HEK293 (cell line): ENCODE measurements at regions not wholly inside any gene's neighbourhood (a gene's known extent, or its start where the extent isn't known, plus 50 kb on each side); places are given as distances from the start of the nearest gene placed in this dataset.

Experiments used
- CTCF ChIA-PET: fragments of 350-600 bp; formaldehyde crosslinking; extraction: SDS; loops from one replicate; lab custom pipeline; 2021; ENCODE audit warnings: antibody characterized with exemption; lab: Yijun Ruan, JAX
- POLR2A ChIA-PET: fragments of 300-600 bp; formaldehyde crosslinking; extraction: SDS; loops from one replicate; lab custom pipeline; 2020; ENCODE audit warnings: antibody characterized with exemption, inconsistent platforms; lab: Yijun Ruan, JAX
- H3K27ac ChIP-seq: fragments of 200-500 bp; sonication (Bioruptor generic); 2 replicates; pipeline ENCODE4 v1.5.1; 2014; ENCODE audit warnings: low read depth, low read length, control low read depth, inconsistent platforms; ENCODE audit errors: extremely low read depth
- H3K36me3 ChIP-seq, 2 experiments: fragments of 200-500 bp in 1 of 2; sonication (Bioruptor generic) in 1 of 2; 1 replicate in 1 of 2; 2 replicates in 1 of 2; pipeline ENCODE4 v1.5.1; 2014 to 2017; ENCODE audit warnings: inconsistent platforms in 2 of 2, low read length in 2 of 2; ENCODE audit not compliant: control insufficient read depth in 2 of 2, insufficient read depth in 1 of 2
- H3K4me1 ChIP-seq: fragments of 200-500 bp; sonication (Bioruptor generic); 2 replicates; pipeline ENCODE4 v1.5.1; 2014; ENCODE audit warnings: mild to moderate bottlenecking, low read length, inconsistent platforms; ENCODE audit not compliant: control insufficient read depth, insufficient read depth
- H3K4me3 ChIP-seq: 2 replicates; pipeline ENCODE4 v1.5.1; 2011; ENCODE audit warnings: low read depth, mild to moderate bottlenecking, control low read depth, low read length, moderate library complexity
- H3K9me3 ChIP-seq: fragments of 200-500 bp; sonication (Bioruptor generic); 2 replicates; pipeline ENCODE4 v1.5.1; 2014; ENCODE audit warnings: low read depth, low read length, inconsistent platforms; ENCODE audit not compliant: control insufficient read depth, insufficient read depth
- BCL11B ChIP-seq: fragments of 450-650 bp; formaldehyde crosslinking; IDR thresholded peaks from 2 replicates; pipeline ENCODE4 v1.5.1; 2016; ENCODE audit warnings: low read depth, missing biosample characterization, missing genetic modification characterization
- GFI1B ChIP-seq: fragments of 450-650 bp; formaldehyde crosslinking; IDR thresholded peaks from 2 replicates; pipeline ENCODE4 v1.5.1; 2016; ENCODE audit warnings: missing biosample characterization, missing genetic modification characterization
- HOXD13 ChIP-seq: sonication (generic); formaldehyde crosslinking; IDR thresholded peaks from 2 replicates; pipeline ENCODE4 v1.8.0; 2022; ENCODE audit warnings: missing genetic modification reagents, borderline replicate concordance
- KLF1 ChIP-seq: fragments of 450-650 bp; formaldehyde crosslinking; IDR thresholded peaks from 2 replicates; pipeline ENCODE4 v1.5.1; 2016; ENCODE audit warnings: missing biosample characterization, missing genetic modification characterization
- OSR2 ChIP-seq: fragments of 450-650 bp; formaldehyde crosslinking; IDR thresholded peaks from 2 replicates; pipeline ENCODE4 v1.5.1; 2016; ENCODE audit warnings: missing biosample characterization, missing genetic modification characterization
- PRDM6 ChIP-seq: fragments of 450-650 bp; formaldehyde crosslinking; IDR thresholded peaks from 2 replicates; pipeline ENCODE4 v1.5.1; 2017; ENCODE audit warnings: missing biosample characterization, missing genetic modification characterization
- TCF7L2 ChIP-seq: IDR thresholded peaks from 2 replicates; pipeline ENCODE4 v1.6.1; 2011; ENCODE audit warnings: low read depth, mild to moderate bottlenecking, inconsistent platforms, low read length, moderate library complexity, borderline replicate concordance
- ZBTB8A ChIP-seq: fragments of 450-650 bp; formaldehyde crosslinking; IDR thresholded peaks from 2 replicates; pipeline ENCODE4 v1.5.1; 2016; ENCODE audit warnings: missing biosample characterization, missing genetic modification characterization
- ZFHX2 ChIP-seq: fragments of 450-650 bp; formaldehyde crosslinking; conservative IDR thresholded peaks from 2 replicates; pipeline ENCODE4 v1.5.1; 2016; ENCODE audit warnings: missing biosample characterization, missing genetic modification characterization
- ZFP3 ChIP-seq: fragments of 450-650 bp; formaldehyde crosslinking; IDR thresholded peaks from 2 replicates; pipeline ENCODE4 v1.5.1; 2016; ENCODE audit warnings: low read depth, missing biosample characterization, missing genetic modification characterization
- ZNF114 ChIP-seq: fragments of 450-650 bp; formaldehyde crosslinking; IDR thresholded peaks from 2 replicates; pipeline ENCODE4 v1.5.0; 2017; ENCODE audit warnings: missing biosample characterization, missing genetic modification characterization
- ZNF202 ChIP-seq: fragments of 450-650 bp; formaldehyde crosslinking; IDR thresholded peaks from 2 replicates; pipeline ENCODE4 v1.5.1; 2016; ENCODE audit warnings: missing biosample characterization, missing genetic modification characterization, borderline replicate concordance
- ZNF211 ChIP-seq: fragments of 450-650 bp; formaldehyde crosslinking; IDR thresholded peaks from 2 replicates; pipeline ENCODE4 v1.5.1; 2016; ENCODE audit warnings: low read depth, missing biosample characterization, missing genetic modification characterization
- ZNF214 ChIP-seq: fragments of 450-650 bp; formaldehyde crosslinking; IDR thresholded peaks from 2 replicates; pipeline ENCODE4 v1.5.1; 2017; ENCODE audit warnings: missing biosample characterization, mild to moderate bottlenecking, missing genetic modification characterization, borderline replicate concordance
- ZNF223 ChIP-seq: fragments of 450-650 bp; formaldehyde crosslinking; IDR thresholded peaks from 2 replicates; pipeline ENCODE4 v1.5.1; 2016; ENCODE audit warnings: missing biosample characterization, missing genetic modification characterization
- ZNF302 ChIP-seq: fragments of 450-650 bp; formaldehyde crosslinking; IDR thresholded peaks from 2 replicates; pipeline ENCODE4 v1.5.1; 2016; ENCODE audit warnings: missing biosample characterization, missing genetic modification characterization, low read depth
- ZNF335 ChIP-seq: fragments of 450-650 bp; formaldehyde crosslinking; conservative IDR thresholded peaks from 2 replicates; pipeline ENCODE4 v1.5.1; 2016; ENCODE audit warnings: missing biosample characterization, missing genetic modification characterization
- ZNF354C ChIP-seq: fragments of 450-650 bp; formaldehyde crosslinking; IDR thresholded peaks from 2 replicates; pipeline ENCODE4 v1.5.1; 2016; ENCODE audit warnings: missing biosample characterization, missing genetic modification characterization, low read depth, borderline replicate concordance
- ZNF449 ChIP-seq: fragments of 450-650 bp; formaldehyde crosslinking; IDR thresholded peaks from 2 replicates; pipeline ENCODE4 v1.5.1; 2017; ENCODE audit warnings: missing biosample characterization, mild to moderate bottlenecking, missing genetic modification characterization, moderate library complexity
- ZNF48 ChIP-seq: fragments of 450-650 bp; formaldehyde crosslinking; IDR thresholded peaks from 2 replicates; pipeline ENCODE4 v1.5.1; 2016; ENCODE audit warnings: missing biosample characterization, missing genetic modification characterization
- ZNF521 ChIP-seq: fragments of 450-650 bp; formaldehyde crosslinking; IDR thresholded peaks from 2 replicates; pipeline ENCODE4 v1.5.1; 2017; ENCODE audit warnings: missing biosample characterization, mild to moderate bottlenecking, missing genetic modification characterization
- ZNF549 ChIP-seq: fragments of 450-650 bp; IDR thresholded peaks from 2 replicates; pipeline ENCODE4 v1.5.1; 2018; ENCODE audit warnings: missing biosample characterization, missing genetic modification characterization, mild to moderate bottlenecking, inconsistent platforms, moderate library complexity
- ZNF555 ChIP-seq: fragments of 450-650 bp; formaldehyde crosslinking; conservative IDR thresholded peaks from 2 replicates; pipeline ENCODE4 v1.5.1; 2017; ENCODE audit warnings: missing biosample characterization, mild to moderate bottlenecking, missing genetic modification characterization, inconsistent platforms
- ZNF558 ChIP-seq: fragments of 450-650 bp; formaldehyde crosslinking; IDR thresholded peaks from 2 replicates; pipeline ENCODE4 v1.5.1; 2016; ENCODE audit warnings: missing biosample characterization, missing genetic modification characterization
- ZNF585B ChIP-seq: fragments of 450-650 bp; formaldehyde crosslinking; IDR thresholded peaks from 2 replicates; pipeline ENCODE4 v1.5.1; 2016; ENCODE audit warnings: missing biosample characterization, missing genetic modification characterization
- ZNF600 ChIP-seq: fragments of 450-650 bp; formaldehyde crosslinking; IDR thresholded peaks from 2 replicates; pipeline ENCODE4 v1.5.1; 2016; ENCODE audit warnings: missing biosample characterization, missing genetic modification characterization
- ZNF621 ChIP-seq: fragments of 450-650 bp; formaldehyde crosslinking; IDR thresholded peaks from 2 replicates; pipeline ENCODE4 v1.5.1; 2017; ENCODE audit warnings: missing biosample characterization, missing genetic modification characterization
- ZNF692 ChIP-seq: fragments of 450-650 bp; formaldehyde crosslinking; IDR thresholded peaks from 2 replicates; pipeline ENCODE4 v1.5.1; 2016; ENCODE audit warnings: missing biosample characterization, missing genetic modification characterization
- ZNF747 ChIP-seq: fragments of 450-650 bp; formaldehyde crosslinking; IDR thresholded peaks from 2 replicates; pipeline ENCODE4 v1.5.1; 2016; ENCODE audit warnings: missing biosample characterization, missing genetic modification characterization
- ZNF776 ChIP-seq: fragments of 450-650 bp; formaldehyde crosslinking; IDR thresholded peaks from 2 replicates; pipeline ENCODE4 v1.5.0; 2017; ENCODE audit warnings: missing biosample characterization, missing genetic modification characterization, borderline replicate concordance
- ZNF777 ChIP-seq: fragments of 450-650 bp; formaldehyde crosslinking; IDR thresholded peaks from 2 replicates; pipeline ENCODE4 v1.5.1; 2017; ENCODE audit warnings: missing biosample characterization, missing genetic modification characterization, borderline replicate concordance
- TF ChIP-seq, protein P1 (sequence below): fragments of 450-650 bp; formaldehyde crosslinking; IDR thresholded peaks from 2 replicates; pipeline ENCODE4 v1.5.1; 2016; ENCODE audit warnings: missing biosample characterization, missing genetic modification characterization, borderline replicate concordance

DNA sequence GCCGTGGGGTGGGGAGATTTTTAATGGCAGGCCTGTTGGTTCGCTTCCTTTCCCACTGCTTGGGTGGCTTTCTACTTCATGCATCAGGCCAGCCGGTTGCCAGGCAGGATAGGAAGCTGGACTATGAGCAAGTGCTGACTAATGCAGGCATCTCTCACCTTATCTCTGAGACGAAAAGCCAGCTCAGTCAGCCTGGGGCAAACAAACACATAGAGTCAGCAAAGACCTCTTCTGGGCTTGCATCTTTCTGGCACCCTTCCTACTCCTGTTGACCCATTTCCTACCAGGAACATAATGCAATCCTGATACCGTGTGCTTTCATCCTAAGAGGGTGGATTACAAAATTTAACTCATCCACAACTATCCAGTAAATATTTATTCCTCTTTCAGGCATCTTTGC is 416.6 kb upstream of the MEX3C start:
- ChIA-PET CTCF (interaction anchor here (0.6 to 0.7 kb wide), 2 partner anchors 52 to 478 kb away, joined by 4 read pairs; no protein-coding TSS in a partner anchor), POLR2A (no interaction called here)
- Histone ChIP-seq H3K27ac (no peak overlapping the region), H3K9me3 (no peaks in the 10 kb centered on the region), H3K36me3 (no peaks in the 10 kb centered on the region), H3K4me3 (no peak overlapping the region), H3K4me1 (no peaks in the 10 kb centered on the region)
- no peak for TF ChIP-seq ZNF302 (tag by site-specific recombination)
- TF ChIP-seq ZNF555 (tag by site-specific recombination) = no peak
- no peak for TF ChIP-seq ZNF600 (tag by site-specific recombination)
- TF ChIP-seq ZNF214 (tag by site-specific recombination) = no peak
- TF ChIP-seq ZNF585B = no peak
- TF ChIP-seq GFI1B (tag by site-specific recombination) = no peak
- TF ChIP-seq ZNF223 (tag by site-specific recombination) = no peak
- TF ChIP-seq OSR2 = no peak
- no peak for TF ChIP-seq TCF7L2
- no peak for TF ChIP-seq ZNF549 (tag by site-specific recombination)
- TF ChIP-seq ZFP3 = no peak
- no peak for TF ChIP-seq ZBTB8A (tag by site-specific recombination)
- no peak for TF ChIP-seq ZFHX2
- TF ChIP-seq ZNF48 (tag by site-specific recombination) = no peak
- TF ChIP-seq BCL11B (tag by site-specific recombination) = no peak
- TF ChIP-seq ZNF558 (tag by site-specific recombination) = no peak

DNA sequence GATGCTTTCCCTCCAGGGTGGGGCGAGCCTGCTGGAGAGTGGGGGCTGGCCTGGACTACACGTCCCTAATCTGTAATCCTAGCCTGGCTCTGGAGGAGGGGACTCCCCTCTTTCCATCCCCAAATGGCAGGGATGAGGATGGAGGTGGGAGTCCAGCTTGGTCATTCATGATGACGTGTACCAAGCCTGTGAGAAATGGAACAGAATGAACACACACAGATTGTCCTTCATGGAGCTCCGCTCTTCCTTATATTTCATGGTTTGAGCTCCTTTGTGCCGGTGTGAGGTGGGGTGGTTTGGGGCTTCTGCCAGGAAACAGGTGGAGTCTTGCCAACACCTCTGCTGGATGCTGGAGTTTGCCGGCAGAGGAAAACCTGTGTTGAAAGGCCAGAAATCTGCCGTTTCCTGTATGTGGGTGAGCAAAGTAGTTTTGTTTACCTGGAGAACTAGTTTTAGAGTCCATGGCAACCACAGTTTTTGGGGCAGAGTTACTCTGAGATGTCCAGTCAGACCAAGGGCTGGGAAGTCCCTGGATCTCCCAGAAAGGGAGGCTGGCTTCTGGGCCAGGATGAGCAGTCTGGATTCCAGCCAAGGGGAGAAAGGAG is 417.6 kb upstream of the MEX3C start:
- Histone ChIP-seq H3K4me3 (no peak overlapping the region), H3K27ac (no peak overlapping the region), H3K9me3 (no peaks in the 10 kb centered on the region), H3K4me1 (no peaks in the 10 kb centered on the region), H3K36me3 (no peaks in the 10 kb centered on the region)
- ChIA-PET CTCF (interaction anchor here (0.6 to 0.7 kb wide), 2 partner anchors 53 to 505 kb away, joined by 3 to 4 read pairs; no protein-coding TSS in a partner anchor), POLR2A (no interaction called here)
- TF ChIP-seq ZNF747 (tag by site-specific recombination) = no peak
- TF ChIP-seq ZNF114 (tag by site-specific recombination) = no peak
- TF ChIP-seq ZNF211 (tag by site-specific recombination) = no peak
- no peak for TF ChIP-seq ZNF621 (tag by site-specific recombination)
- no peak for TF ChIP-seq ZNF776 (tag by site-specific recombination)
- TF ChIP-seq ZNF521 (tag by site-specific recombination) = no peak
- no peak for TF ChIP-seq ZNF777 (tag by site-specific recombination)
- no peak for TF ChIP-seq KLF1 (tag by site-specific recombination)
- TF ChIP-seq, protein P1, sequence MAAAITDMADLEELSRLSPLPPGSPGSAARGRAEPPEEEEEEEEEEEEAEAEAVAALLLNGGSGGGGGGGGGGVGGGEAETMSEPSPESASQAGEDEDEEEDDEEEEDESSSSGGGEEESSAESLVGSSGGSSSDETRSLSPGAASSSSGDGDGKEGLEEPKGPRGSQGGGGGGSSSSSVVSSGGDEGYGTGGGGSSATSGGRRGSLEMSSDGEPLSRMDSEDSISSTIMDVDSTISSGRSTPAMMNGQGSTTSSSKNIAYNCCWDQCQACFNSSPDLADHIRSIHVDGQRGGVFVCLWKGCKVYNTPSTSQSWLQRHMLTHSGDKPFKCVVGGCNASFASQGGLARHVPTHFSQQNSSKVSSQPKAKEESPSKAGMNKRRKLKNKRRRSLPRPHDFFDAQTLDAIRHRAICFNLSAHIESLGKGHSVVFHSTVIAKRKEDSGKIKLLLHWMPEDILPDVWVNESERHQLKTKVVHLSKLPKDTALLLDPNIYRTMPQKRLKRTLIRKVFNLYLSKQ (tag by site-specific recombination) = no peak
- TF ChIP-seq ZNF214 (tag by site-specific recombination) = no peak
- no peak for TF ChIP-seq HOXD13 (CRISPR knock-in tag)
- TF ChIP-seq ZNF449 (tag by site-specific recombination) = no peak
- TF ChIP-seq ZNF692 (tag by site-specific recombination) = no peak
- no peak for TF ChIP-seq ZNF202
- TF ChIP-seq PRDM6 = no peak
- TF ChIP-seq ZNF335 (tag by site-specific recombination) = no peak
- TF ChIP-seq ZNF354C (tag by site-specific recombination) = no peak
